HepG2 (cell line): ENCODE measurements at regions not wholly inside any gene's neighbourhood (a gene's known extent, or its start where the extent isn't known, plus 50 kb on each side); places are given as distances from the start of the nearest gene placed in this dataset.

ENCODE experiments used
- ATAC-seq: fragments of 200-7000 bp; cut with Tn5 transposase; 3 replicates; pipeline ENCODE4 v1.9.1; 2020; ENCODE audit warnings: mild to moderate bottlenecking, moderate library complexity
- BruUV-seq: library from RNA; stranded (reverse); fragments of 400-500 nt; replicated peaks from 2 replicates; lab custom pipeline; 2021; lab: Mats Ljungman, UMichigan
- CTCF ChIA-PET: fragments of 300-600 bp; formaldehyde crosslinking; extraction: SDS; loops from one replicate; lab custom pipeline; 2021; ENCODE audit warnings: low total read pairs, inconsistent platforms, low intra/inter-chr PET ratio; lab: Yijun Ruan, JAX
- POLR2A ChIA-PET: fragments of 350-600 bp; sonication (Branson Sonifier 250); formaldehyde crosslinking; loops from one replicate; lab custom pipeline; 2020; ENCODE audit warnings: antibody characterized with exemption, inconsistent platforms; lab: Yijun Ruan, JAX
- DNase-seq: peaks from one replicate; pipeline ENCODE4 v3.0.0-alpha.2; 2015; ENCODE audit warnings: low spot score
- FAIRE-seq: peaks from 3 replicates; lab custom pipeline; 2011; peaks lifted over from hg19 to GRCh38; lab: Jason Lieb, UNC
- H2AFZ ChIP-seq: one replicate; pipeline ENCODE4 v1.6.1; 2011; ENCODE audit warnings: low read length, inconsistent platforms
- H3K27ac ChIP-seq: fragments of 300-600 bp; 3 replicates; pipeline ENCODE4 v1.8.0; 2011; ENCODE audit warnings: mixed run types, mild to moderate bottlenecking, mixed read lengths, low read length, inconsistent platforms; ENCODE audit not compliant: insufficient read depth; ENCODE audit errors: extremely low read length
- H3K27me3 ChIP-seq, 2 experiments: fragments of 200-600 bp in 1 of 2; 2 replicates in 1 of 2; 3 replicates in 1 of 2; pipeline versions ENCODE4 v1.6.0 to v1.8.0; 2011; ENCODE audit warnings: low read length in 2 of 2, mild to moderate bottlenecking in 2 of 2, moderate library complexity in 2 of 2, inconsistent platforms in 1 of 2; ENCODE audit not compliant: insufficient read depth in 2 of 2, control insufficient read depth in 1 of 2
- H3K36me3 ChIP-seq, 2 experiments: fragments of 200-600 bp in 1 of 2; replicated peaks in 1 of 2; 2 replicates in 1 of 2; 3 replicates in 1 of 2; pipeline versions ENCODE4 v1.5.1 to v1.8.0; 2011; ENCODE audit warnings: low read length in 2 of 2, inconsistent platforms in 1 of 2; ENCODE audit not compliant: insufficient read depth in 2 of 2, control insufficient read depth in 1 of 2
- H3K4me1 ChIP-seq: 2 replicates; pipeline ENCODE4 v1.5.1; 2012; ENCODE audit warnings: low read length, inconsistent platforms; ENCODE audit not compliant: insufficient read depth
- H3K4me2 ChIP-seq: 2 replicates; pipeline ENCODE4 v1.6.0; 2011; ENCODE audit warnings: low read depth, low read length, inconsistent platforms
- H3K4me3 ChIP-seq, 3 experiments: fragments of 200-600 bp in 1 of 3; sonication (generic), shearing (Covaris generic) in 1 of 3; replicated peaks in 1 of 3; 2 replicates each; pipeline ENCODE4 v1.5.1; 2011 to 2016; ENCODE audit warnings: low read length in 3 of 3, inconsistent platforms in 2 of 3, low read depth in 2 of 3, mild to moderate bottlenecking in 2 of 3, control low read depth in 1 of 3, mixed read lengths in 1 of 3; ENCODE audit not compliant: insufficient read depth in 1 of 3
- H3K79me2 ChIP-seq: one replicate; pipeline ENCODE4 v1.6.1; 2011; ENCODE audit warnings: low read length, inconsistent platforms; ENCODE audit not compliant: insufficient read depth
- H3K9ac ChIP-seq: 2 replicates; pipeline ENCODE4 v1.6.0; 2011; ENCODE audit warnings: mild to moderate bottlenecking, low read depth, low read length, inconsistent platforms; ENCODE audit not compliant: insufficient read depth
- H3K9me3 ChIP-seq: 2 replicates; pipeline ENCODE4 v1.5.1; 2012; ENCODE audit warnings: mild to moderate bottlenecking, low read length
- H4K20me1 ChIP-seq: 2 replicates; pipeline ENCODE4 v1.6.0; 2011; ENCODE audit warnings: inconsistent platforms, mild to moderate bottlenecking, low read length, moderate library complexity; ENCODE audit not compliant: insufficient read depth
- ARID2 ChIP-seq: sonication (generic); formaldehyde crosslinking; IDR thresholded peaks from 2 replicates; pipeline ENCODE4 v1.8.1; 2022; ENCODE audit warnings: mild to moderate bottlenecking, missing genetic modification reagents, borderline replicate concordance
- GPN1 ChIP-seq: sonication (generic); formaldehyde crosslinking; IDR thresholded peaks from 2 replicates; pipeline ENCODE4 v1.5.1; 2020; ENCODE audit warnings: missing genetic modification reagents, borderline replicate concordance
- HOXA3 ChIP-seq: sonication (generic); formaldehyde crosslinking; IDR thresholded peaks from 2 replicates; pipeline ENCODE4 v1.5.0; 2020; ENCODE audit warnings: missing genetic modification reagents
- KMT2A ChIP-seq: sonication (generic); formaldehyde crosslinking; IDR thresholded peaks from 2 replicates; pipeline ENCODE4 v1.4.0; 2020; ENCODE audit warnings: missing genetic modification reagents
- NR2F1 ChIP-seq, 2 experiments: fragments of 450-650 bp in 1 of 2; formaldehyde crosslinking in 1 of 2; IDR thresholded peaks; 2 replicates each; pipeline versions ENCODE4 v1.5.0 to v1.6.1; 2016 to 2020; ENCODE audit warnings: mild to moderate bottlenecking in 1 of 2, missing compliant biosample characterization in 1 of 2, missing genetic modification reagents in 1 of 2, moderate library complexity in 1 of 2
- RELA ChIP-seq: sonication (generic); formaldehyde crosslinking; IDR thresholded peaks from 2 replicates; pipeline ENCODE4 v1.4.0; 2020; ENCODE audit warnings: missing genetic modification reagents
- SCMH1 ChIP-seq: sonication (generic); formaldehyde crosslinking; IDR thresholded peaks from 2 replicates; pipeline ENCODE4 v1.9.0; 2021; ENCODE audit warnings: missing genetic modification reagents, mild to moderate bottlenecking, borderline replicate concordance
- TSC22D2 ChIP-seq: sonication (generic); formaldehyde crosslinking; IDR thresholded peaks from 2 replicates; pipeline ENCODE4 v1.5.1; 2020; ENCODE audit warnings: missing genetic modification reagents, mild to moderate bottlenecking, borderline replicate concordance
- ZFP37 ChIP-seq: sonication (generic); formaldehyde crosslinking; IDR thresholded peaks from 2 replicates; pipeline ENCODE4 v1.4.0; 2020; ENCODE audit warnings: missing genetic modification reagents, borderline replicate concordance
- ZMYM4 ChIP-seq: sonication (generic); formaldehyde crosslinking; IDR thresholded peaks from 2 replicates; pipeline ENCODE4 v1.8.1; 2023; ENCODE audit warnings: mild to moderate bottlenecking, missing genetic modification reagents
- ZNF274 ChIP-seq: sonication (generic); formaldehyde crosslinking; IDR thresholded peaks from 2 replicates; pipeline ENCODE4 v1.5.1; 2020; ENCODE audit warnings: mild to moderate bottlenecking, missing genetic modification reagents
- ZNF430 ChIP-seq: sonication (generic); formaldehyde crosslinking; IDR thresholded peaks from 2 replicates; pipeline ENCODE4 v1.9.0; 2021; ENCODE audit warnings: mild to moderate bottlenecking, missing genetic modification reagents
- ZNF614 ChIP-seq: IDR thresholded peaks from 2 replicates; pipeline ENCODE4 v1.6.1; 2018; ENCODE audit warnings: missing biosample characterization, missing genetic modification reagents, inconsistent platforms, borderline replicate concordance
- ZNF709 ChIP-seq: sonication (generic); formaldehyde crosslinking; IDR thresholded peaks from 2 replicates; pipeline ENCODE4 v1.5.0; 2020; ENCODE audit warnings: mild to moderate bottlenecking, missing genetic modification reagents
- WGBS: methylation state at CpG from one replicate; pipeline ENCODE4 v1.1.6; 2017; ENCODE audit warnings: low lambda C conversion rate; 5-methylcytosine and 5-hydroxymethylcytosine counted together
- in situ Hi-C: cut with HindIII; loops from 2 replicates; pipeline ENCODE4 v1.10.0; 2017; ENCODE audit warnings: low pct_unique_long_range_greater_than_20kb; ENCODE audit not compliant: extremely low pct_ligation_motif_present
- intact Hi-C: fragments of 100-400 bp; cut with micrococcal nuclease; formaldehyde crosslinking; loops from one replicate; pipeline ENCODE4 v1.10.0; 2022; ENCODE audit not compliant: unreplicated experiment
- TF ChIP-seq, protein P1 (sequence below): sonication (generic); formaldehyde crosslinking; IDR thresholded peaks from 2 replicates; pipeline ENCODE4 v1.9.0; 2021; ENCODE audit warnings: missing genetic modification reagents, borderline replicate concordance
- TF ChIP-seq, protein P2 (sequence below): IDR thresholded peaks from 2 replicates; pipeline ENCODE4 v1.6.1; 2018; ENCODE audit warnings: missing genetic modification reagents, mild to moderate bottlenecking, missing compliant biosample characterization
- TF ChIP-seq, protein P3 (sequence below): sonication (generic); formaldehyde crosslinking; IDR thresholded peaks from 2 replicates; pipeline ENCODE4 v1.4.0; 2020; ENCODE audit warnings: missing genetic modification reagents

DNA sequence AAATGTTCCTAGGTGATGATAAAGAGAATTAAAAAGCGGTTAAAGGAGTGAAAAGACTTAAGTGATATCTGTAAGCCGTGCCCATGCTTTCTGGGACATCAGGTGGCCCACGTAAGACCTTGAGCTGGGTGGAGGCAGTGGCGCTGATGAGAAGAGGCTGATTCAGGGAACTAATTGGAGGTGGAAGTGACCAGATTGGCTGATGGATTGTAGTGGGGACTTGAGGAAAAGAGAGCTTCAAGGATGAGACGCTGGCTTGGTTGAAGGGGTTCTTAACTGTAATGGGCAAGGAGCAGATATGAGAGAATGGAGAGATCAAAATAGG is 69.1 kb upstream of the EP300 start:
- Histone ChIP-seq H3K4me2 (peak overlapping the region; percentile 95; the same call in 1 of the 2 replicates), H2AFZ (no peak overlapping the region), H3K9ac (no peak overlapping the region), H3K79me2 (no peaks in the 10 kb centered on the region), H3K4me1 (peaks cover 34% of the 10 kb centered on the region), H3K36me3 (no peaks in the 10 kb centered on the region), H3K9me3 (no peaks in the 10 kb centered on the region), H3K27me3 (peaks cover 2 to 9% of the 10 kb centered on the region in 2 experiments; a peak in 3 of 5 replicates), H4K20me1 (no peaks in the 10 kb centered on the region), H3K27ac (no peak overlapping the region), H3K4me3 (no peak overlapping the region)
- CTCF ChIA-PET, result no interaction called here
- FAIRE-seq (no peak), ATAC-seq (no peak), DNase-seq (no peak)
- no TSS peak for BruUV-seq
- POLR2A ChIA-PET, result interaction anchor here (1.1 to 3.1 kb wide), 5 partner anchors 9 to 263 kb away, joined by 3 to 50 read pairs (median 9); partner anchors contain the start of gene EP300
- intact Hi-C loops (no loop called here), in situ Hi-C loops (no loop called here)
- WGBS, result 59% methylated on average over 5 of the region's 5 CpGs
- TF ChIP-seq TSC22D2 (CRISPR knock-in tag) (no peak), GPN1 (no peak), ARID2 (CRISPR knock-in tag) (no peak), ZNF430 (CRISPR knock-in tag) (no peak), HOXA3 (CRISPR knock-in tag) (no peak), NR2F1 (CRISPR knock-in tag; IDR thresholded peaks at IDR 0.05) (no peak), SCMH1 (CRISPR knock-in tag) (no peak), ZFP37 (CRISPR knock-in tag) (no peak), RELA (no peak), ZNF614 (CRISPR knock-in tag) (no peak), ZMYM4 (CRISPR knock-in tag) (no peak), KMT2A (CRISPR knock-in tag) (no peak), ZNF274 (CRISPR knock-in tag) (no peak), ZNF709 (CRISPR knock-in tag) (no peak)
- TF ChIP-seq, protein P1, sequence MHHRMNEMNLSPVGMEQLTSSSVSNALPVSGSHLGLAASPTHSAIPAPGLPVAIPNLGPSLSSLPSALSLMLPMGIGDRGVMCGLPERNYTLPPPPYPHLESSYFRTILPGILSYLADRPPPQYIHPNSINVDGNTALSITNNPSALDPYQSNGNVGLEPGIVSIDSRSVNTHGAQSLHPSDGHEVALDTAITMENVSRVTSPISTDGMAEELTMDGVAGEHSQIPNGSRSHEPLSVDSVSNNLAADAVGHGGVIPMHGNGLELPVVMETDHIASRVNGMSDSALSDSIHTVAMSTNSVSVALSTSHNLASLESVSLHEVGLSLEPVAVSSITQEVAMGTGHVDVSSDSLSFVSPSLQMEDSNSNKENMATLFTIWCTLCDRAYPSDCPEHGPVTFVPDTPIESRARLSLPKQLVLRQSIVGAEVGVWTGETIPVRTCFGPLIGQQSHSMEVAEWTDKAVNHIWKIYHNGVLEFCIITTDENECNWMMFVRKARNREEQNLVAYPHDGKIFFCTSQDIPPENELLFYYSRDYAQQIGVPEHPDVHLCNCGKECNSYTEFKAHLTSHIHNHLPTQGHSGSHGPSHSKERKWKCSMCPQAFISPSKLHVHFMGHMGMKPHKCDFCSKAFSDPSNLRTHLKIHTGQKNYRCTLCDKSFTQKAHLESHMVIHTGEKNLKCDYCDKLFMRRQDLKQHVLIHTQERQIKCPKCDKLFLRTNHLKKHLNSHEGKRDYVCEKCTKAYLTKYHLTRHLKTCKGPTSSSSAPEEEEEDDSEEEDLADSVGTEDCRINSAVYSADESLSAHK (CRISPR knock-in tag), result no peak
- TF ChIP-seq, protein P2, sequence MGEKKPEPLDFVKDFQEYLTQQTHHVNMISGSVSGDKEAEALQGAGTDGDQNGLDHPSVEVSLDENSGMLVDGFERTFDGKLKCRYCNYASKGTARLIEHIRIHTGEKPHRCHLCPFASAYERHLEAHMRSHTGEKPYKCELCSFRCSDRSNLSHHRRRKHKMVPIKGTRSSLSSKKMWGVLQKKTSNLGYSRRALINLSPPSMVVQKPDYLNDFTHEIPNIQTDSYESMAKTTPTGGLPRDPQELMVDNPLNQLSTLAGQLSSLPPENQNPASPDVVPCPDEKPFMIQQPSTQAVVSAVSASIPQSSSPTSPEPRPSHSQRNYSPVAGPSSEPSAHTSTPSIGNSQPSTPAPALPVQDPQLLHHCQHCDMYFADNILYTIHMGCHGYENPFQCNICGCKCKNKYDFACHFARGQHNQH (CRISPR knock-in tag), result no peak
- TF ChIP-seq, protein P3, sequence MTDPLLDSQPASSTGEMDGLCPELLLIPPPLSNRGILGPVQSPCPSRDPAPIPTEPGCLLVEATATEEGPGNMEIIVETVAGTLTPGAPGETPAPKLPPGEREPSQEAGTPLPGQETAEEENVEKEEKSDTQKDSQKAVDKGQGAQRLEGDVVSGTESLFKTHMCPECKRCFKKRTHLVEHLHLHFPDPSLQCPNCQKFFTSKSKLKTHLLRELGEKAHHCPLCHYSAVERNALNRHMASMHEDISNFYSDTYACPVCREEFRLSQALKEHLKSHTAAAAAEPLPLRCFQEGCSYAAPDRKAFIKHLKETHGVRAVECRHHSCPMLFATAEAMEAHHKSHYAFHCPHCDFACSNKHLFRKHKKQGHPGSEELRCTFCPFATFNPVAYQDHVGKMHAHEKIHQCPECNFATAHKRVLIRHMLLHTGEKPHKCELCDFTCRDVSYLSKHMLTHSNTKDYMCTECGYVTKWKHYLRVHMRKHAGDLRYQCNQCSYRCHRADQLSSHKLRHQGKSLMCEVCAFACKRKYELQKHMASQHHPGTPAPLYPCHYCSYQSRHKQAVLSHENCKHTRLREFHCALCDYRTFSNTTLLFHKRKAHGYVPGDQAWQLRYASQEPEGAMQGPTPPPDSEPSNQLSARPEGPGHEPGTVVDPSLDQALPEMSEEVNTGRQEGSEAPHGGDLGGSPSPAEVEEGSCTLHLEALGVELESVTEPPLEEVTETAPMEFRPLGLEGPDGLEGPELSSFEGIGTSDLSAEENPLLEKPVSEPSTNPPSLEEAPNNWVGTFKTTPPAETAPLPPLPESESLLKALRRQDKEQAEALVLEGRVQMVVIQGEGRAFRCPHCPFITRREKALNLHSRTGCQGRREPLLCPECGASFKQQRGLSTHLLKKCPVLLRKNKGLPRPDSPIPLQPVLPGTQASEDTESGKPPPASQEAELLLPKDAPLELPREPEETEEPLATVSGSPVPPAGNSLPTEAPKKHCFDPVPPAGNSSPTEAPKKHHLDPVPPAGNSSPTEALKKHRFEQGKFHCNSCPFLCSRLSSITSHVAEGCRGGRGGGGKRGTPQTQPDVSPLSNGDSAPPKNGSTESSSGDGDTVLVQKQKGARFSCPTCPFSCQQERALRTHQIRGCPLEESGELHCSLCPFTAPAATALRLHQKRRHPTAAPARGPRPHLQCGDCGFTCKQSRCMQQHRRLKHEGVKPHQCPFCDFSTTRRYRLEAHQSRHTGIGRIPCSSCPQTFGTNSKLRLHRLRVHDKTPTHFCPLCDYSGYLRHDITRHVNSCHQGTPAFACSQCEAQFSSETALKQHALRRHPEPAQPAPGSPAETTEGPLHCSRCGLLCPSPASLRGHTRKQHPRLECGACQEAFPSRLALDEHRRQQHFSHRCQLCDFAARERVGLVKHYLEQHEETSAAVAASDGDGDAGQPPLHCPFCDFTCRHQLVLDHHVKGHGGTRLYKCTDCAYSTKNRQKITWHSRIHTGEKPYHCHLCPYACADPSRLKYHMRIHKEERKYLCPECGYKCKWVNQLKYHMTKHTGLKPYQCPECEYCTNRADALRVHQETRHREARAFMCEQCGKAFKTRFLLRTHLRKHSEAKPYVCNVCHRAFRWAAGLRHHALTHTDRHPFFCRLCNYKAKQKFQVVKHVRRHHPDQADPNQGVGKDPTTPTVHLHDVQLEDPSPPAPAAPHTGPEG (CRISPR knock-in tag), result no peak
